Fibroblast of lung (primary cell): ENCODE measurements at regions not wholly inside any gene's neighbourhood (a gene's known extent, or its start where the extent isn't known, plus 50 kb on each side); places are given as distances from the start of the nearest gene placed in this dataset.

Source experiments
- DNase-seq, 2 donors: peaks; one replicate each; pipeline versions ENCODE4 v3.0.0 to v3.0.0-alpha.2; 2010; ENCODE audit warnings: low read depth in 2 of 2
- H2AFZ ChIP-seq: 2 replicates; pipeline ENCODE4 v1.5.1; 2012; ENCODE audit warnings: low read length, control low read depth, inconsistent platforms
- H3K27ac ChIP-seq: 2 replicates; pipeline ENCODE4 v1.5.1; 2011; ENCODE audit warnings: low read length, control low read depth; ENCODE audit not compliant: insufficient read depth
- H3K27me3 ChIP-seq: 2 replicates; pipeline ENCODE4 v1.5.1; 2011; ENCODE audit warnings: mild to moderate bottlenecking, low read length; ENCODE audit not compliant: control insufficient read depth, insufficient read depth
- H3K36me3 ChIP-seq: 2 replicates; pipeline ENCODE4 v1.5.1; 2011; ENCODE audit warnings: low read length; ENCODE audit not compliant: control insufficient read depth, insufficient read depth
- H3K4me1 ChIP-seq: 2 replicates; pipeline ENCODE4 v1.5.1; 2011; ENCODE audit warnings: low read length; ENCODE audit not compliant: control insufficient read depth, insufficient read depth; ENCODE audit errors: extremely low read depth
- H3K4me2 ChIP-seq: 2 replicates; pipeline ENCODE4 v1.5.1; 2011; ENCODE audit warnings: low read length, control low read depth; ENCODE audit not compliant: insufficient read depth; ENCODE audit errors: extremely low read depth
- H3K4me3 ChIP-seq, 4 experiments: fragments of 200-600 bp in 1 of 4; sonication (generic) in 1 of 4; replicated peaks in 1 of 4; 2 replicates each; pipeline ENCODE4 v1.5.1; 2011 to 2016; ENCODE audit warnings: low read length in 4 of 4, low read depth in 3 of 4, mild to moderate bottlenecking in 3 of 4, control low read depth in 2 of 4, inconsistent platforms in 1 of 4, mixed read lengths in 1 of 4; ENCODE audit not compliant: insufficient read depth in 1 of 4; ENCODE audit errors: control extremely low read depth in 1 of 4
- H3K79me2 ChIP-seq: 2 replicates; pipeline ENCODE4 v1.5.1; 2012; ENCODE audit warnings: mild to moderate bottlenecking, low read length, inconsistent platforms; ENCODE audit not compliant: control insufficient read depth, insufficient read depth
- H3K9ac ChIP-seq: 2 replicates; pipeline ENCODE4 v1.5.1; 2011; ENCODE audit warnings: mild to moderate bottlenecking, low read length, control low read depth; ENCODE audit not compliant: insufficient read depth
- H3K9me3 ChIP-seq: 2 replicates; pipeline ENCODE4 v1.5.1; 2012; ENCODE audit warnings: low read depth, low read length; ENCODE audit not compliant: control insufficient read depth, insufficient read depth
- H4K20me1 ChIP-seq: 2 replicates; pipeline ENCODE4 v1.5.1; 2011; ENCODE audit warnings: low read length; ENCODE audit not compliant: control insufficient read depth, insufficient read depth; ENCODE audit errors: extremely low read depth
- CTCF ChIP-seq, 2 donors: IDR thresholded peaks in 1 of 2; conservative IDR thresholded peaks in 1 of 2; 1 replicate in 1 of 2; 2 replicates in 1 of 2; pipeline ENCODE4 v1.5.1; 2011 to 2012; ENCODE audit warnings: low read length in 2 of 2, control low read depth in 1 of 2, inconsistent platforms in 1 of 2, low read depth in 1 of 2, mild to moderate bottlenecking in 1 of 2
- EZH2 ChIP-seq: IDR thresholded peaks from 2 replicates; pipeline ENCODE4 v1.5.1; 2012; ENCODE audit warnings: low read length, control low read depth, mild to moderate bottlenecking; ENCODE audit errors: missing control alignments

GRCh38 chr6:165990216-165990615 lies 177.4 kb downstream of the TBXT start:
- DNase-seq, result no peak
- Histone ChIP-seq H3K4me3 (no peak overlapping the region), H2AFZ (no peak overlapping the region), H3K79me2 (no peaks in the 10 kb centered on the region), H3K4me2 (no peak overlapping the region), H3K27me3 (peaks cover 22% of the 10 kb centered on the region), H4K20me1 (no peaks in the 10 kb centered on the region), H3K4me1 (no peaks in the 10 kb centered on the region), H3K27ac (no peak overlapping the region), H3K9ac (no peak overlapping the region), H3K9me3 (no peaks in the 10 kb centered on the region), H3K36me3 (no peaks in the 10 kb centered on the region)
- TF ChIP-seq CTCF (conservative IDR thresholded peaks at IDR 0.05 in 1 of 2, IDR thresholded peaks at IDR 0.05 in 1 of 2; ENCODE audit: low read depth in 1 of 2, low read length in 2 of 2) (no peak), EZH2 (no peak)

GRCh38 chr6:165988757-165989456 lies 178.7 kb downstream of the TBXT start:
- H3K9me3 ChIP-seq, result no peaks in the 10 kb centered on the region
- no peaks in the 10 kb centered on the region for H3K36me3 ChIP-seq
- H4K20me1 ChIP-seq, result no peaks in the 10 kb centered on the region
- H3K79me2 ChIP-seq, result no peaks in the 10 kb centered on the region
- no peaks in the 10 kb centered on the region for H3K4me1 ChIP-seq
- H3K27ac ChIP-seq, result no peak overlapping the region
- TF ChIP-seq EZH2 (peak; percentile 51), CTCF (conservative IDR thresholded peaks at IDR 0.05 in 1 of 2, IDR thresholded peaks at IDR 0.05 in 1 of 2; ENCODE audit: low read depth in 1 of 2, low read length in 2 of 2) (no peak)
- no peak overlapping the region for H2AFZ ChIP-seq
- H3K9ac ChIP-seq, result peak overlapping the region; percentile 21
- peaks cover 22% of the 10 kb centered on the region for H3K27me3 ChIP-seq
- peak in 1 of 2 donors; percentile 14 for DNase-seq
- H3K4me3 ChIP-seq, result peak overlapping the region in 1 of 4 experiments; percentile 58
- peak overlapping the region; percentile 40 for H3K4me2 ChIP-seq

DNA sequence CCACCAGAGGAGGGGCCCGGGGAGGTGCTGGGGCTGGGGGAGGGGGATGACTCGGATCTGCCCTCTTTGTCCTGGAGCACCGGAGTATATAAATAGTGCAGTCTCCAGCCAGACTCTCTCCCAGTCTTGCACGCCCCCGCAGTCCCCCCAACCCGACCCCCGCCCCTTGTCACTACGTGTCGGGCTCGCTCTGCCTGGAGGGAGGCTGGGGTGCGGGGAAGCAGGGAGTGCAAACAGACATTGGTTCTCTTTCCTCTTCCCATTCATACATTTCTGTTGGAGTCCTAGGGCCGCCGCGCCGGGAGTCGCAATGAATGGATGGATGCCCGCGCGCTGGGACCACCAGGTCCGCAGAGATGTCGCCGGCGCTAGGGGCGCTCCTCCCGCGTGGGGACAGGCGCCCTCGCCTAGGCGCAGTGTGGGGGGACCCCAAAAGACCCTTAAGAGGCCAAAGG lies 179.3 kb downstream of the TBXT start:
- TF ChIP-seq CTCF (conservative IDR thresholded peaks at IDR 0.05 in 1 of 2, IDR thresholded peaks at IDR 0.05 in 1 of 2; ENCODE audit: low read depth in 1 of 2, low read length in 2 of 2), result no peak
- TF ChIP-seq EZH2, result no peak
- H3K4me3 ChIP-seq, result peak overlapping the region in 2 of 4 experiments; percentile 58
- no peaks in the 10 kb centered on the region for H3K4me1 ChIP-seq
- H4K20me1 ChIP-seq, result no peaks in the 10 kb centered on the region
- H3K4me2 ChIP-seq, result peak overlapping the region; percentile 93
- peak overlapping the region; percentile 21 for H3K9ac ChIP-seq
- no peaks in the 10 kb centered on the region for H3K79me2 ChIP-seq
- no peaks in the 10 kb centered on the region for H3K9me3 ChIP-seq
- H3K27ac ChIP-seq, result no peak overlapping the region
- peaks cover 22% of the 10 kb centered on the region for H3K27me3 ChIP-seq
- H2AFZ ChIP-seq, result no peak overlapping the region
- H3K36me3 ChIP-seq, result no peaks in the 10 kb centered on the region
- no peak for DNase-seq
